CD4-positive, alpha-beta T cell (primary cell): ENCODE measurements at regions not wholly inside any gene's neighbourhood (a gene's known extent, or its start where the extent isn't known, plus 50 kb on each side); places are given as distances from the start of the nearest gene placed in this dataset.

Experiments
- ATAC-seq: fragments of 200-7000 bp; cut with Tn5 transposase; one replicate; pipeline ENCODE4 v1.10.0; 2022; ENCODE audit warnings: mild to moderate bottlenecking; ENCODE audit not compliant: poor library complexity
- CTCF ChIA-PET: fragments of 350-600 bp; sonication (Branson Sonifier 250); formaldehyde crosslinking; loops from one replicate; lab custom pipeline; 2021; ENCODE audit warnings: antibody characterized with exemption, inconsistent platforms; lab: Charles Lee
- POLR2A ChIA-PET: fragments of 350-600 bp; sonication (Branson Sonifier 250); formaldehyde crosslinking; loops from one replicate; lab custom pipeline; 2021; ENCODE audit warnings: antibody characterized with exemption, inconsistent platforms; lab: Charles Lee
- DNase-seq, 14 experiments: peaks; one replicate each; pipeline ENCODE4 v3.0.0-alpha.2; 2013 to 2020; ENCODE audit warnings: mixed read lengths in 2 of 14
- H3K27ac ChIP-seq, 2 donors: one replicate each; pipeline versions ENCODE4 v1.5.1 to v1.7.0; 2013; ENCODE audit warnings: low read length in 2 of 2, low read depth in 1 of 2, mild to moderate bottlenecking in 1 of 2
- H3K27me3 ChIP-seq, 2 experiments: 1 replicate in 1 of 2; 2 replicates in 1 of 2; pipeline versions ENCODE4 v1.6.1 to v1.7.0; 2013; ENCODE audit warnings: low read length in 2 of 2, control low read depth in 1 of 2, mild to moderate bottlenecking in 1 of 2, moderate library complexity in 1 of 2; ENCODE audit not compliant: insufficient read depth in 2 of 2, control insufficient read depth in 1 of 2
- H3K36me3 ChIP-seq: one replicate; pipeline ENCODE4 v1.6.1; 2013; ENCODE audit warnings: low read length, control low read depth; ENCODE audit not compliant: insufficient read depth
- H3K4me1 ChIP-seq: one replicate; pipeline ENCODE4 v1.6.1; 2013; ENCODE audit warnings: low read length, control low read depth; ENCODE audit not compliant: insufficient read depth
- H3K4me3 ChIP-seq: one replicate; pipeline ENCODE4 v1.5.1; 2013; ENCODE audit warnings: mild to moderate bottlenecking, low read length, moderate library complexity
- H3K9me3 ChIP-seq, 2 experiments: 1 replicate in 1 of 2; 2 replicates in 1 of 2; pipeline versions ENCODE4 v1.6.1 to v1.7.0; 2013; ENCODE audit warnings: low read length in 2 of 2, mild to moderate bottlenecking in 2 of 2, control low read depth in 1 of 2, moderate library complexity in 1 of 2; ENCODE audit not compliant: control insufficient read depth in 1 of 2, insufficient read depth in 1 of 2
- H3K27ac Mint-ChIP-seq: one replicate; pipeline ENCODE4 v1.8.0; 2020; ENCODE audit warnings: mixed read lengths
- H3K27me3 Mint-ChIP-seq: one replicate; pipeline ENCODE4 v1.8.0; 2021; ENCODE audit warnings: mixed read lengths
- H3K36me3 Mint-ChIP-seq: one replicate; pipeline ENCODE4 v1.8.0; 2021; ENCODE audit warnings: low read depth, mixed read lengths
- H3K4me1 Mint-ChIP-seq: one replicate; pipeline ENCODE4 v1.8.0; 2021; ENCODE audit warnings: low read depth, mixed read lengths
- H3K4me3 Mint-ChIP-seq: one replicate; pipeline ENCODE4 v1.8.0; 2020; ENCODE audit warnings: mild to moderate bottlenecking, mixed read lengths
- H3K9me3 Mint-ChIP-seq: one replicate; pipeline ENCODE4 v1.8.0; 2020; ENCODE audit warnings: mixed read lengths
- CTCF ChIP-seq: fragments of 200-600 bp; IDR thresholded peaks from one replicate; pipeline ENCODE4 v1.8.0; 2022; ENCODE audit warnings: antibody characterized with exemption, mild to moderate bottlenecking
- intact Hi-C, 2 experiments: fragments of 100-400 bp; cut with DNase I in 1 of 2; cut with micrococcal nuclease in 1 of 2; formaldehyde crosslinking; loops; one replicate each; pipeline versions ENCODE4 v1.15.1 to v1.9.0; 2023 to 2025; cut with DNase I, micrococcal nuclease

- intact Hi-C loops = no loop called here
- no peak for TF ChIP-seq CTCF
- peaks cover 0 to 11% of the 10 kb centered on the region in 2 experiments for H3K9me3 ChIP-seq
- CTCF ChIA-PET = no interaction called here
- no peak overlapping the region for H3K27ac ChIP-seq
- H3K4me1 ChIP-seq = no peaks in the 10 kb centered on the region
- no peaks in the 10 kb centered on the region for H3K36me3 Mint-ChIP-seq
- no peak overlapping the region for H3K4me3 ChIP-seq
- H3K27me3 ChIP-seq = no peaks in the 10 kb centered on the region
- DNase-seq = no peak
- no peaks in the 10 kb centered on the region for H3K36me3 ChIP-seq
- H3K4me3 Mint-ChIP-seq = no peak overlapping the region
- ATAC-seq = no peak
- POLR2A ChIA-PET = no interaction called here
- H3K9me3 Mint-ChIP-seq = no peaks in the 10 kb centered on the region
- no peak overlapping the region for H3K27ac Mint-ChIP-seq
- no peaks in the 10 kb centered on the region for H3K4me1 Mint-ChIP-seq
- H3K27me3 Mint-ChIP-seq = peaks cover 8% of the 10 kb centered on the region
Measured at GRCh38 chr19:30880551-30880950, 468.7 kb downstream of the TSHZ3 start.

GRCh38 chr19:30880151-30880550 is 469.1 kb downstream of the TSHZ3 start:
- H3K9me3 Mint-ChIP-seq = no peaks in the 10 kb centered on the region
- DNase-seq (no peak), ATAC-seq (no peak)
- no peaks in the 10 kb centered on the region for H3K4me1 Mint-ChIP-seq
- peaks cover 10% of the 10 kb centered on the region for H3K27me3 Mint-ChIP-seq
- POLR2A ChIA-PET = no interaction called here
- H3K4me3 ChIP-seq = no peak overlapping the region
- H3K27me3 ChIP-seq = no peaks in the 10 kb centered on the region
- H3K4me3 Mint-ChIP-seq = no peak overlapping the region
- H3K27ac ChIP-seq = no peak overlapping the region
- no peak for TF ChIP-seq CTCF
- intact Hi-C loops = no loop called here
- H3K9me3 ChIP-seq = peaks cover 0 to 11% of the 10 kb centered on the region in 2 experiments
- CTCF ChIA-PET = no interaction called here
- H3K36me3 Mint-ChIP-seq = no peaks in the 10 kb centered on the region
- H3K27ac Mint-ChIP-seq = no peak overlapping the region
- no peaks in the 10 kb centered on the region for H3K4me1 ChIP-seq
- H3K36me3 ChIP-seq = no peaks in the 10 kb centered on the region

GRCh38 chr19:30879736-30880135 is 469.5 kb downstream of the TSHZ3 start:
- no peaks in the 10 kb centered on the region for H3K36me3 ChIP-seq
- POLR2A ChIA-PET = no interaction called here
- no peaks in the 10 kb centered on the region for H3K9me3 Mint-ChIP-seq
- H3K27me3 Mint-ChIP-seq = peaks cover 10% of the 10 kb centered on the region
- no peaks in the 10 kb centered on the region for H3K27me3 ChIP-seq
- ATAC-seq (no peak), DNase-seq (no peak)
- intact Hi-C loops = no loop called here
- H3K4me3 ChIP-seq = no peak overlapping the region
- H3K36me3 Mint-ChIP-seq = no peaks in the 10 kb centered on the region
- TF ChIP-seq CTCF = no peak
- H3K27ac ChIP-seq = no peak overlapping the region
- no peak overlapping the region for H3K27ac Mint-ChIP-seq
- peaks cover 0 to 11% of the 10 kb centered on the region in 2 experiments for H3K9me3 ChIP-seq
- H3K4me3 Mint-ChIP-seq = no peak overlapping the region
- CTCF ChIA-PET = no interaction called here
- H3K4me1 ChIP-seq = no peaks in the 10 kb centered on the region
- no peaks in the 10 kb centered on the region for H3K4me1 Mint-ChIP-seq
